ENCODE measurements at regions not wholly inside any gene's neighbourhood (a gene's known extent, or its start where the extent isn't known, plus 50 kb on each side); places are given as distances from the start of the nearest gene placed in this dataset.

DNA sequence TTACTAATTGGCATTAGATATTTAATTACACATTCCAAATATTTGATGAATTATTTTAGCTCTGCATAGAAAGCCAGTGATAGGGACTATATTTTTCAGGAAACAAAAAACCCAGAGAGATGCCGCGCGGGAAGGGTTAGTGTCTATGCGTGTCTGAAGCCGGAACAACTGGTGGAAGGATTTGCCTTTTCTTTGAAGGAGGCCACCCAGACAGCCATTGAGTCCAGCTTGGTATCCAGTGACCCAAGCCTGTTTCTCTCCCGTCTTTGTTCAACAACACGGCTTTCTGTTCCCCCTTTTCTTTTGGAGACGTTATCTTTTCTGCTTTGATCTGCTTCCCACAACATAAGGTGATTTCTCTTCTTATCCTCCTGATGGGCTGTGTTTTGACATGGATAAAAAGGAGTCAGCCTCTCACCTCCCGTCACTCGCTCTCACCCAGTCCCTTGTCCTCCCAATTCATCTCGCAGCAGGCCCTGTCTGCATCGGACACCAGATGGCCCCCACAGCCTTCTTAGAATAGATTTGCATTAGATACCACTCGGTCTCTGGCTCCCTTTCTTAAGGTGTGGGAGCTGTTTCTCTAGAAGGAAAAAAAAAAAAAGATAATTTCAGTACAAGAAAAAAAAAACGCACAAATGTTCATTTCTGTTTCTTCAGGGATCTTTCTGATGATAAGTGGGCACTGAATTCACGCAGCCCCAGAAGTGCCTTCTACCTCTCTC lies 361.8 kb downstream of the ZNF536 start:
- TF ChIP-seq EP300 (IDR thresholded peaks at IDR 0.05) (no peak), POLR2A (IDR thresholded peaks at IDR 0.05; ENCODE audit: low read length) (no peak), MAFK (IDR thresholded peaks at IDR 0.05; ENCODE audit: partially characterized antibody) (no peak), CEBPB (IDR thresholded peaks at IDR 0.05) (no peak), FOSL2 (IDR thresholded peaks at IDR 0.05) (no peak), FOSL2 (CRISPR knock-in tag; IDR thresholded peaks at IDR 0.05) (no peak), ZC3H11A (IDR thresholded peaks at IDR 0.05) (no peak), SMC3 (IDR thresholded peaks at IDR 0.05) (no peak), CTCF (IDR thresholded peaks at IDR 0.05) (no peak)
- TF ChIP-seq, protein P1, sequence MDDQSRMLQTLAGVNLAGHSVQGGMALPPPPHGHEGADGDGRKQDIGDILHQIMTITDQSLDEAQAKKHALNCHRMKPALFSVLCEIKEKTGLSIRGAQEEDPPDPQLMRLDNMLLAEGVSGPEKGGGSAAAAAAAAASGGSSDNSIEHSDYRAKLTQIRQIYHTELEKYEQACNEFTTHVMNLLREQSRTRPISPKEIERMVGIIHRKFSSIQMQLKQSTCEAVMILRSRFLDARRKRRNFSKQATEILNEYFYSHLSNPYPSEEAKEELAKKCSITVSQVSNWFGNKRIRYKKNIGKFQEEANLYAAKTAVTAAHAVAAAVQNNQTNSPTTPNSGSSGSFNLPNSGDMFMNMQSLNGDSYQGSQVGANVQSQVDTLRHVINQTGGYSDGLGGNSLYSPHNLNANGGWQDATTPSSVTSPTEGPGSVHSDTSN (IDR thresholded peaks at IDR 0.05): no peak
- TF ChIP-seq, protein P2, sequence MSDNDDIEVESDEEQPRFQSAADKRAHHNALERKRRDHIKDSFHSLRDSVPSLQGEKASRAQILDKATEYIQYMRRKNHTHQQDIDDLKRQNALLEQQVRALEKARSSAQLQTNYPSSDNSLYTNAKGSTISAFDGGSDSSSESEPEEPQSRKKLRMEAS (IDR thresholded peaks at IDR 0.05): no peak
- TF ChIP-seq, protein P3, sequence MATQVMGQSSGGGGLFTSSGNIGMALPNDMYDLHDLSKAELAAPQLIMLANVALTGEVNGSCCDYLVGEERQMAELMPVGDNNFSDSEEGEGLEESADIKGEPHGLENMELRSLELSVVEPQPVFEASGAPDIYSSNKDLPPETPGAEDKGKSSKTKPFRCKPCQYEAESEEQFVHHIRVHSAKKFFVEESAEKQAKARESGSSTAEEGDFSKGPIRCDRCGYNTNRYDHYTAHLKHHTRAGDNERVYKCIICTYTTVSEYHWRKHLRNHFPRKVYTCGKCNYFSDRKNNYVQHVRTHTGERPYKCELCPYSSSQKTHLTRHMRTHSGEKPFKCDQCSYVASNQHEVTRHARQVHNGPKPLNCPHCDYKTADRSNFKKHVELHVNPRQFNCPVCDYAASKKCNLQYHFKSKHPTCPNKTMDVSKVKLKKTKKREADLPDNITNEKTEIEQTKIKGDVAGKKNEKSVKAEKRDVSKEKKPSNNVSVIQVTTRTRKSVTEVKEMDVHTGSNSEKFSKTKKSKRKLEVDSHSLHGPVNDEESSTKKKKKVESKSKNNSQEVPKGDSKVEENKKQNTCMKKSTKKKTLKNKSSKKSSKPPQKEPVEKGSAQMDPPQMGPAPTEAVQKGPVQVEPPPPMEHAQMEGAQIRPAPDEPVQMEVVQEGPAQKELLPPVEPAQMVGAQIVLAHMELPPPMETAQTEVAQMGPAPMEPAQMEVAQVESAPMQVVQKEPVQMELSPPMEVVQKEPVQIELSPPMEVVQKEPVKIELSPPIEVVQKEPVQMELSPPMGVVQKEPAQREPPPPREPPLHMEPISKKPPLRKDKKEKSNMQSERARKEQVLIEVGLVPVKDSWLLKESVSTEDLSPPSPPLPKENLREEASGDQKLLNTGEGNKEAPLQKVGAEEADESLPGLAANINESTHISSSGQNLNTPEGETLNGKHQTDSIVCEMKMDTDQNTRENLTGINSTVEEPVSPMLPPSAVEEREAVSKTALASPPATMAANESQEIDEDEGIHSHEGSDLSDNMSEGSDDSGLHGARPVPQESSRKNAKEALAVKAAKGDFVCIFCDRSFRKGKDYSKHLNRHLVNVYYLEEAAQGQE (IDR thresholded peaks at IDR 0.05): no peak
- H3K4me1 ChIP-seq: no peaks in the 10 kb centered on the region
- no peak overlapping the region for H3K27ac ChIP-seq
- H3K4me2 ChIP-seq: no peak overlapping the region
- ATAC-seq: no peak
- CTCF ChIA-PET: interaction anchor here (1.2 to 2.0 kb wide), 2 partner anchors 9 to 10 kb away, joined by 3 to 5 read pairs; no protein-coding TSS in a partner anchor
- POLR2A ChIA-PET: no interaction called here
- 0 out of 3 replicates have a peak, but pooled peaks cover 2% of the 10 kb centered on the region for H3K9me3 ChIP-seq
- DNase-seq (ENCODE audit: low read depth in 1 of 2, low spot score in 1 of 2): peak in 1 of 2 experiments; percentile 11
- H3K4me3 ChIP-seq: no peak overlapping the region
- WGBS (ENCODE audit: missing lambda C conversion rate): 40% methylated on average over 15 of the region's 15 CpGs
- FAIRE-seq: no peak

DNA sequence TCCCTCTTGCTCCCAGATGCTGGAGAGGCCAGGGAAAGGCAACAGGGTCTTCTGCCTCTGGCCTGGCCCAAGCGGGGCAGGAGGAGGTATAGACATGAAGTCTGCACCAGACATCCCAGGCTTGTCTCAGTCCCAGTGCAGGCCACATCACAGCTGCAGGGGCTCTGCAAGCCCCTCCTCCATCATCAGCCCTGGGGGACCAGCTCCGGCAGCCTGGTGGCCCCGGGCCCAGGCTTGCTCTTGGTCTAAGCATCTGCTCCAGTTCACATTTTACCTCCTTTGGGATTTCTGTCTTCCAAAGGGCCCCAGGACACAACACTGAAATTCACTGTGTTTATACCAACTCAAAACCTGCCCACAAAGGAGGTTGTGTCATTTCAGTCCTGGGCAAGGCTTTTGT lies 359.4 kb downstream of the ZNF536 start:
- POLR2A ChIA-PET: no interaction called here
- 18% methylated on average over 3 of the region's 3 CpGs for WGBS (ENCODE audit: missing lambda C conversion rate)
- ATAC-seq (no peak), DNase-seq (ENCODE audit: low read depth in 1 of 2, low spot score in 1 of 2) (no peak), FAIRE-seq (no peak)
- H3K4me3 ChIP-seq: no peak overlapping the region
- H3K27ac ChIP-seq: no peak overlapping the region
- no peak for TF ChIP-seq FOSL2 (IDR thresholded peaks at IDR 0.05)
- no peak for TF ChIP-seq FOSL2 (CRISPR knock-in tag; IDR thresholded peaks at IDR 0.05)
- TF ChIP-seq CEBPB (IDR thresholded peaks at IDR 0.05): no peak
- TF ChIP-seq PHF8 (IDR thresholded peaks at IDR 0.05; ENCODE audit: borderline replicate concordance, low read depth): no peak
- TF ChIP-seq, protein P4, sequence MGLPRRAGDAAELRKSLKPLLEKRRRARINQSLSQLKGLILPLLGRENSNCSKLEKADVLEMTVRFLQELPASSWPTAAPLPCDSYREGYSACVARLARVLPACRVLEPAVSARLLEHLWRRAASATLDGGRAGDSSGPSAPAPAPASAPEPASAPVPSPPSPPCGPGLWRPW (IDR thresholded peaks at IDR 0.05): no peak
- TF ChIP-seq FOXS1 (CRISPR knock-in tag; IDR thresholded peaks at IDR 0.05): no peak
- TF ChIP-seq NFE2L2 (conservative IDR thresholded peaks at IDR 0.05; ENCODE audit: low read length): no peak
- TF ChIP-seq EP300 (IDR thresholded peaks at IDR 0.05): no peak
- no peak for TF ChIP-seq BCL3 (IDR thresholded peaks at IDR 0.05)
- no peak for TF ChIP-seq BHLHE40 (IDR thresholded peaks at IDR 0.05; ENCODE audit: low read depth, low read length)
- TF ChIP-seq E2F6 (IDR thresholded peaks at IDR 0.05; ENCODE audit: borderline replicate concordance, low read depth): no peak
- no peak for TF ChIP-seq TP53 (CRISPR knock-in tag; IDR thresholded peaks at IDR 0.05)
- TF ChIP-seq, protein P3 (IDR thresholded peaks at IDR 0.05): no peak
- no peaks in the 10 kb centered on the region for H3K9me3 ChIP-seq
- CTCF ChIA-PET: interaction anchor here (1.2 to 1.5 kb wide), 2 partner anchors 10 to 20 kb away, joined by 3 to 7 read pairs; no protein-coding TSS in a partner anchor
- no peak overlapping the region for H3K4me2 ChIP-seq
- no peaks in the 10 kb centered on the region for H3K4me1 ChIP-seq
